ENCODE measurements at regions not wholly inside any gene's neighbourhood (a gene's known extent, or its start where the extent isn't known, plus 50 kb on each side); places are given as distances from the start of the nearest gene placed in this dataset.

- TF ChIP-seq CTCF (conservative IDR thresholded peaks at IDR 0.05; ENCODE audit: low read depth, low read length), result no peak
- TF ChIP-seq MAFK (IDR thresholded peaks at IDR 0.05; ENCODE audit: low read depth, low read length), result no peak
- TF ChIP-seq CHD1 (IDR thresholded peaks at IDR 0.05; ENCODE audit: low read depth, low read length), result no peak
- no peak for TF ChIP-seq USF2 (IDR thresholded peaks at IDR 0.05; ENCODE audit: low read depth, low read length)
- no peak for TF ChIP-seq SMC3 (IDR thresholded peaks at IDR 0.05; ENCODE audit: low read depth, low read length)
- no peak for TF ChIP-seq RFX5 (IDR thresholded peaks at IDR 0.05; ENCODE audit: low read depth, low read length)
These were observed 81.8 kb upstream of the OR9Q1 start for GRCh38 chr11:57941875-57942274.
